Right renal cortex interstitium (tissue), 3 donors: ENCODE measurements at regions not wholly inside any gene's neighbourhood (a gene's known extent, or its start where the extent isn't known, plus 50 kb on each side); places are given as distances from the start of the nearest gene placed in this dataset.
"Not testable (repeated sequence)": the region's sequence is repeated elsewhere in the genome, so short reads cannot be mapped to it uniquely, and the experiment has no call there.

Experiments
- DNase-seq, 3 donors: peaks; one replicate each; pipeline ENCODE4 v3.0.0-alpha.2; 2013; ENCODE audit warnings: low read depth in 3 of 3, low spot score in 2 of 3

- no peak for DNase-seq
These were observed 165.9 kb upstream of the ARHGAP5 start for GRCh38 chr14:31911160-31911559.

GRCh38 chr14:31913370-31913769, 163.7 kb upstream of the ARHGAP5 start:
- DNase-seq: no peak

GRCh38 chr14:31918289-31918688, 158.8 kb upstream of the ARHGAP5 start:
- not testable (repeated sequence) for DNase-seq

GRCh38 chr14:31920001-31920400, 157.1 kb upstream of the ARHGAP5 start:
- DNase-seq: no peak

GRCh38 chr14:31920989-31921650, 156.0 kb upstream of the ARHGAP5 start:
- DNase-seq: no peak

GRCh38 chr14:31921721-31922120, 155.4 kb upstream of the ARHGAP5 start:
- DNase-seq: no peak

GRCh38 chr14:31926123-31926522, 151.0 kb upstream of the ARHGAP5 start:
- no peak for DNase-seq

- peak in 1 of 3 donors; percentile 3 for DNase-seq
These were observed 150.3 kb upstream of the ARHGAP5 start for GRCh38 chr14:31926652-31927347.

- peak in 1 of 3 donors; percentile 36 for DNase-seq
These were observed 149.7 kb upstream of the ARHGAP5 start for GRCh38 chr14:31927348-31927832.

GRCh38 chr14:31930070-31930469, 147.0 kb upstream of the ARHGAP5 start:
- no peak for DNase-seq

GRCh38 chr14:31930493-31931240, 146.4 kb upstream of the ARHGAP5 start:
- DNase-seq: no peak

GRCh38 chr14:31932675-31933074, 144.4 kb upstream of the ARHGAP5 start:
- no peak for DNase-seq

GRCh38 chr14:31933716-31934115, 143.4 kb upstream of the ARHGAP5 start:
- DNase-seq: no peak

- peak in 1 of 3 donors; percentile 47 for DNase-seq
These were observed 142.3 kb upstream of the ARHGAP5 start for GRCh38 chr14:31934767-31935266.

- no peak for DNase-seq
These were observed 141.7 kb upstream of the ARHGAP5 start for GRCh38 chr14:31935391-31935790.

- DNase-seq: no peak
These were observed 141.0 kb upstream of the ARHGAP5 start for GRCh38 chr14:31936115-31936514.

- DNase-seq: no peak
These were observed 139.3 kb upstream of the ARHGAP5 start for GRCh38 chr14:31937730-31938346.

- DNase-seq: no peak
These were observed 137.2 kb upstream of the ARHGAP5 start for GRCh38 chr14:31939934-31940333.

GRCh38 chr14:31941487-31941886, 135.6 kb upstream of the ARHGAP5 start:
- DNase-seq: no peak

GRCh38 chr14:31942166-31942841, 134.8 kb upstream of the ARHGAP5 start:
- DNase-seq: no peak
